ENCODE measurements at regions not wholly inside any gene's neighbourhood (a gene's known extent, or its start where the extent isn't known, plus 50 kb on each side); places are given as distances from the start of the nearest gene placed in this dataset.

DNA sequence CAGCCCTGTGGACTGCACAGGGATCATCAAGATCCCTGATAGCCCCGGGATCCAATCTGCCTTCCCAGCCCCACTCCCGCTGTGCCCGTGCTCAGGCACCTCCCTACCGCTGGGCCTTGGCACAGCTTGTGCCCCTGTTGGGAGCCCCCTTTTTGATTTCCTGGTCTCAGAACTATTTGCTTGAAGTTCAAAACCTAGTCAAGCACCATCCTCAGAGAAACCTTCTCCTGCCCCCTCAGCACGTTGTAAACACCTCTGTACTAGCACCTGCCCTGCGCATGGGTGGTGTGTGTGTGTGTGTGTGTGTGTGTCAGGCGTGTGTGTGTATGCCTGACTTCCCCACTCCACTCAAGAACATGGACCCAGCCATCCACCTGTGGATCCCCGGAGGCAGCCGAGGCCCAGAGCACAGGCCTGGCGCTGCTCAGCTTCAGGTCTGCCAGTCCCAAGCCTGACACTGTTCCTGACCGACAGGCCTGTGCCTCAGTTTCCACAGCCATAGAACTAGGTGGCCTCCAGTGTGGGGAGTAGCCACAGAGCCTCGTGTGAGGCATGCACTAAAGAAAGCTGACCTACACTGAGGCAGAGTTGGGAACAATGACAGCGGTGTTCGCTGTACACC, 65.5 kb downstream of the ADRA2C start:
- no peak for TF ChIP-seq POLR2A (IDR thresholded peaks at IDR 0.05)
- TF ChIP-seq, protein P1, sequence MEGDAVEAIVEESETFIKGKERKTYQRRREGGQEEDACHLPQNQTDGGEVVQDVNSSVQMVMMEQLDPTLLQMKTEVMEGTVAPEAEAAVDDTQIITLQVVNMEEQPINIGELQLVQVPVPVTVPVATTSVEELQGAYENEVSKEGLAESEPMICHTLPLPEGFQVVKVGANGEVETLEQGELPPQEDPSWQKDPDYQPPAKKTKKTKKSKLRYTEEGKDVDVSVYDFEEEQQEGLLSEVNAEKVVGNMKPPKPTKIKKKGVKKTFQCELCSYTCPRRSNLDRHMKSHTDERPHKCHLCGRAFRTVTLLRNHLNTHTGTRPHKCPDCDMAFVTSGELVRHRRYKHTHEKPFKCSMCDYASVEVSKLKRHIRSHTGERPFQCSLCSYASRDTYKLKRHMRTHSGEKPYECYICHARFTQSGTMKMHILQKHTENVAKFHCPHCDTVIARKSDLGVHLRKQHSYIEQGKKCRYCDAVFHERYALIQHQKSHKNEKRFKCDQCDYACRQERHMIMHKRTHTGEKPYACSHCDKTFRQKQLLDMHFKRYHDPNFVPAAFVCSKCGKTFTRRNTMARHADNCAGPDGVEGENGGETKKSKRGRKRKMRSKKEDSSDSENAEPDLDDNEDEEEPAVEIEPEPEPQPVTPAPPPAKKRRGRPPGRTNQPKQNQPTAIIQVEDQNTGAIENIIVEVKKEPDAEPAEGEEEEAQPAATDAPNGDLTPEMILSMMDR (IDR thresholded peaks at IDR 0.05) = no peak

Data from right lobe of liver (tissue), 4 donors.